Ovary (tissue), 7 donors: ENCODE measurements at regions not wholly inside any gene's neighbourhood (a gene's known extent, or its start where the extent isn't known, plus 50 kb on each side); places are given as distances from the start of the nearest gene placed in this dataset.
"Not testable (repeated sequence)": the region's sequence is repeated elsewhere in the genome, so short reads cannot be mapped to it uniquely, and the experiment has no call there.

Experiments
- DNase-seq, 5 donors: peaks; one replicate each; pipeline ENCODE4 v3.0.0-alpha.2; 2019 to 2020
- H3K27ac ChIP-seq, 2 donors: fragments of 200-600 bp; one replicate each; pipeline versions ENCODE4 v1.5.1 to v1.8.0; 2019 to 2022
- H3K27me3 ChIP-seq: fragments of 200-600 bp; one replicate; pipeline ENCODE4 v1.8.0; 2022
- H3K36me3 ChIP-seq: fragments of 200-600 bp; sonication (generic); one replicate; pipeline ENCODE4 v1.5.1; 2019
- H3K4me1 ChIP-seq: one replicate; pipeline ENCODE4 v1.8.1; 2013; ENCODE audit warnings: mild to moderate bottlenecking, moderate library complexity; ENCODE audit not compliant: insufficient read depth
- H3K4me3 ChIP-seq: fragments of 200-600 bp; sonication (generic); one replicate; pipeline ENCODE4 v1.5.1; 2017
- H3K9me3 ChIP-seq, 2 donors: fragments of 200-600 bp in 1 of 2; sonication (generic) in 1 of 2; one replicate each; pipeline versions ENCODE4 v1.5.1 to v1.8.1; 2013 to 2019; ENCODE audit warnings: mild to moderate bottlenecking in 1 of 2, moderate library complexity in 1 of 2
- EP300 ChIP-seq: sonication (generic); formaldehyde crosslinking; IDR thresholded peaks from one replicate; pipeline ENCODE4 v1.6.1; 2017; ENCODE audit warnings: antibody characterized with exemption
- POLR2A ChIP-seq: fragments of 450-650 bp; IDR thresholded peaks from one replicate; pipeline ENCODE4 v1.6.1; 2017; ENCODE audit warnings: antibody characterized with exemption, mild to moderate bottlenecking, moderate library complexity
- WGBS, 3 donors: extraction: QIAGEN DNeasy Blood & Tissue Kit in 1 of 3; methylation state at CpG; one replicate each; pipeline versions ENCODE4 v1.1.5 to v1.1.7; 2013 to 2017; 5-methylcytosine and 5-hydroxymethylcytosine counted together
- intact Hi-C, 4 donors: fragments of 100-400 bp; cut with DNase I; formaldehyde crosslinking; loops; one replicate each; pipeline versions ENCODE4 v1.11.0 to v1.15.1; 2022 to 2023
- TF ChIP-seq, protein P1 (sequence below), 3 donors: fragments of 450-650 bp in 2 of 3; fragments of 200-600 bp in 1 of 3; IDR thresholded peaks; one replicate each; pipeline versions ENCODE4 v1.5.1 to v1.8.0; 2016 to 2022; ENCODE audit warnings: antibody characterized with exemption in 3 of 3, mild to moderate bottlenecking in 1 of 3
- donor health status: DM: no; HTN: no; CAD: no; lungs with moderate emphysema.
- donor health status: DM: no; HTN: no; CAD: no.
- donor health status: Bipolar disorder and iron deficiency.
- donor health status: DM: no; HTN: no; CAD: no.
- donor health status: DM: yes; HTN: yes; CAD: no.

DNA sequence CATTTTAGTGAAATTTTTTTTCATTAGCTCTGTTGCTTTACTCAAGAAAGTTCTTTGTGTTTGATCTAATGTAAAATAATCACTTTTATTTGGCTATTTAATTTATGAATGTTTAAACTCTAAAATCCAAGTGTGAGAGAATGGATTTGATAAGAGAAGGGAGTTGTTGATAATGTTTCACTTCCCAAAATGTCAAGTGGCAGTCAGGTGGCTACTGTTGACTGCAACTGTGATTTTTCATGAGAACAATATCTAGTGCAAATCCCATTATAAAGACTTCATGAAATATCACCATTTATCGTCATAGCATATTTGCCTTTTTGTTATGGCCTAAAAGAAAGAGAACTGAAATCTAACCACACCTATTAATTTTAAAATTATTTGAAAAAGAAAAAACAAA, 118.3 kb upstream of the SNX2 start:
- DNase-seq: no peak
- peaks cover 1% of the 10 kb centered on the region for H3K4me1 ChIP-seq
- intact Hi-C loops: no loop called here
- H3K27me3 ChIP-seq: no peaks in the 10 kb centered on the region
- peak overlapping the region in 1 of 2 donors; percentile 53 for H3K27ac ChIP-seq
- no peaks in the 10 kb centered on the region for H3K9me3 ChIP-seq
- no peaks in the 10 kb centered on the region for H3K36me3 ChIP-seq
- TF ChIP-seq EP300 (no peak), POLR2A (no peak)
- TF ChIP-seq, protein P1, sequence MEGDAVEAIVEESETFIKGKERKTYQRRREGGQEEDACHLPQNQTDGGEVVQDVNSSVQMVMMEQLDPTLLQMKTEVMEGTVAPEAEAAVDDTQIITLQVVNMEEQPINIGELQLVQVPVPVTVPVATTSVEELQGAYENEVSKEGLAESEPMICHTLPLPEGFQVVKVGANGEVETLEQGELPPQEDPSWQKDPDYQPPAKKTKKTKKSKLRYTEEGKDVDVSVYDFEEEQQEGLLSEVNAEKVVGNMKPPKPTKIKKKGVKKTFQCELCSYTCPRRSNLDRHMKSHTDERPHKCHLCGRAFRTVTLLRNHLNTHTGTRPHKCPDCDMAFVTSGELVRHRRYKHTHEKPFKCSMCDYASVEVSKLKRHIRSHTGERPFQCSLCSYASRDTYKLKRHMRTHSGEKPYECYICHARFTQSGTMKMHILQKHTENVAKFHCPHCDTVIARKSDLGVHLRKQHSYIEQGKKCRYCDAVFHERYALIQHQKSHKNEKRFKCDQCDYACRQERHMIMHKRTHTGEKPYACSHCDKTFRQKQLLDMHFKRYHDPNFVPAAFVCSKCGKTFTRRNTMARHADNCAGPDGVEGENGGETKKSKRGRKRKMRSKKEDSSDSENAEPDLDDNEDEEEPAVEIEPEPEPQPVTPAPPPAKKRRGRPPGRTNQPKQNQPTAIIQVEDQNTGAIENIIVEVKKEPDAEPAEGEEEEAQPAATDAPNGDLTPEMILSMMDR (IDR thresholded peaks at IDR 0.05): no peak
- no peak overlapping the region for H3K4me3 ChIP-seq
- WGBS, 3 donors: 92 to 95% (median 94%) methylated on average over 1 of the region's 1 CpG

DNA sequence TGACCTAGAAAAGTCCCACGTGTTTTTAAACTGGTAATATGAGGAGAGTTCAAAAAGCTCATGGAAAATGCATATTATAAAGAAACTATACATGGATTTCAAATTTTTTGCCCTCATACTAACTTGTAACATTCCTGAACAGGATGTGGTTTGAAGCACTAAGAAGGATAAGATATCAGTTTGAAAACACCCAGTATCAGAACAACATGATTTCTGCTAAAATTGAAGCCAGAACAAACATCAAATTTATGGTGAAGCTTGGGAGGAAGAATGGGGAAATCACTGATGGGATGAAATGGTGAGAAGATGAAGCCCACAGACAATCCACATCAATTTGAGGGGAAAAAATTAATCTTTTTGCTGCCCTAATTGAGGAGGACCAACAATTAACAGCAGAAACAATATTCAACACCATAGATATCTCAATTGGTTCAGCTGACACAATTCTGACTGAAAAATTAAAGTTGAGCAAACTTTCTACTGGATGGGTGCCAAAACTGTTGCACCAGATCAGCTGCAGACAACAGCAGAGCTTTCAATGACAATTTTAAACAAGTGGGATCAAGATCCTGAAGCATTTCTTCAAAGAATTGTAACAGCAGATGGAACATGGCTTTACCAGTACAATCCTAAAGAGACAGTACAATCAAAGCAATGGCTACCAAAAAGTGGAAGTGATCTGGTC, 113.2 kb upstream of the SNX2 start:
- Histone ChIP-seq H3K27ac (no peak overlapping the region), H3K4me3 (no peak overlapping the region), H3K4me1 (peaks cover 1% of the 10 kb centered on the region), H3K9me3 (no peaks in the 10 kb centered on the region), H3K27me3 (no peaks in the 10 kb centered on the region), H3K36me3 (no peaks in the 10 kb centered on the region)
- intact Hi-C loops: no loop called here
- TF ChIP-seq EP300 (no peak), POLR2A (no peak)
- TF ChIP-seq, protein P1 (IDR thresholded peaks at IDR 0.05): no peak
- WGBS, 3 donors: 62 to 64% (median 63%) methylated on average over 1 of the region's 1 CpG
- DNase-seq: peak in 1 of 5 donors; percentile 35

DNA sequence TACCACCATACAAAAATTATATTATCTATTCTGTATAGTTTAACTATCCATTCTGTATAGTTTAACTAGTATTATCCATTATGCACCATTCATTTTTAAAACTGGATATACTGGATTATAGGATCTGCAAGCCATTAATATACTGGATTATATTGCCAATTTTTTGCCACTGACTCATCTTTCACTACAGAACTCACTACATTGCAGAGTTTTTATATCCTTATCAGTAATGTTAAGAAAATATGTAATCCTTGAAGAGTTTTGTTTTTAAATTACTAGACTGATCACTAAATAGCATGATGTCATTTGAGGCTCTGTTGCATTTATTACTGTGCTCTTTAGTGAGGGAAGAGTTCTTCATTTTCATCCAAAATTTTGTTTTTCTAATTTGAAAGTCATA, 109.8 kb upstream of the SNX2 start:
- H3K27me3 ChIP-seq: no peaks in the 10 kb centered on the region
- no peak for DNase-seq
- H3K4me3 ChIP-seq: no peak overlapping the region
- intact Hi-C loops: no loop called here
- H3K4me1 ChIP-seq: peaks cover 1% of the 10 kb centered on the region
- H3K36me3 ChIP-seq: no peaks in the 10 kb centered on the region
- H3K9me3 ChIP-seq: no peaks in the 10 kb centered on the region
- no peak overlapping the region for H3K27ac ChIP-seq
- TF ChIP-seq POLR2A (no peak), EP300 (no peak)
- TF ChIP-seq, protein P1 (IDR thresholded peaks at IDR 0.05): no peak

DNA sequence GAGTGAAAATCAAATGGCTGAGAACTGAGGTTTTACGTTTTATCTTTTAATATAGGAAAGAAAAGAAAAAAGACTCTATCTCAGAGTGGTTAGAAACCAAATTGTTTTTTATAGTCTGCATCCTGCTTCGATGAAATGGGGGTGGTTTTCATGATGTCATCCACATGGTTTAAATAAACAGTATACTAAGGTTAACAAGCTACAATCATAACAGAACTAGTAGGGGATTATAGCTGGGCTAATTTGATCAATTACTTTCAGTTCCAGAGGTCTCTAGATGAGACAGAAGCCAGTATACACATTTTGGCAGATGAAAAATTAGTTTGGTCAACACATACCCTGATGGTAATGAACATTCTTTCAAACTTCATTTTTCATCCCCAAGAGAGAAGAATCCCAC, 106.3 kb upstream of the SNX2 start:
- 28 to 36% (median 29%) methylated on average over 2 of the region's 2 CpGs for WGBS, 3 donors
- DNase-seq: no peak
- Histone ChIP-seq H3K36me3 (no peaks in the 10 kb centered on the region), H3K27ac (no peak overlapping the region), H3K27me3 (no peaks in the 10 kb centered on the region), H3K4me1 (peaks cover 2% of the 10 kb centered on the region), H3K9me3 (no peaks in the 10 kb centered on the region), H3K4me3 (no peak overlapping the region)
- no peak for TF ChIP-seq EP300
- TF ChIP-seq, protein P1 (IDR thresholded peaks at IDR 0.05): no peak
- no peak for TF ChIP-seq POLR2A
- intact Hi-C loops: no loop called here

DNA sequence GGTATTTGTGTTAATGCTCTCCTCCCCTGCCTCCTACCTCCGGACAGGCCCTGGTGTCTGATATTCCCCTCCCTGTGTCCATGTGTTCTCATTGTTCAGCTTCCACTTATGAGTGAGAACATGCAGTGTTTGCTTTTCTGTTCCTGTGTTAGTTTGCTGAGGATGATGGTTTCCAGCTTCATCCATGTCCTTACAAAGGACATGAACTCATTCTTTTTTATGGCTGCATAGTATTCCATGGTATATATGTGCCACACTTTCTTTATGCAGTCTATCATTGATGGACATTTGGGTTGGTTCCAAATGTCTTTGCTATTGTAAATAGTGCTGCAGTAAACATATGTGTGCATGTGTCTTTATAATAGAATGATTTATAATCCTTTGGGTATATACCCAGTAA, 105.2 kb upstream of the SNX2 start:
- intact Hi-C loops, DNase-seq, H3K9me3 ChIP-seq, H3K4me3 ChIP-seq, H3K4me1 ChIP-seq, H3K36me3 ChIP-seq, H3K27me3 ChIP-seq, H3K27ac ChIP-seq: not testable (repeated sequence)
- 18 to 81% (median 23%) methylated on average over 1 of the region's 1 CpG for WGBS, 3 donors
